Bronchial epithelial cell (primary cell): ENCODE measurements at regions not wholly inside any gene's neighbourhood (a gene's known extent, or its start where the extent isn't known, plus 50 kb on each side); places are given as distances from the start of the nearest gene placed in this dataset.

Experiments used
- DNase-seq: peaks from one replicate; pipeline ENCODE4 v3.0.0-alpha.2; 2010; ENCODE audit warnings: low read depth
- FAIRE-seq: peaks from 2 replicates; lab custom pipeline; 2011; peaks lifted over from hg19 to GRCh38; lab: Jason Lieb, UNC
- H3K27me3 ChIP-seq: 2 replicates; pipeline ENCODE4 v1.5.1; 2011; ENCODE audit warnings: low read length; ENCODE audit not compliant: control insufficient read depth, insufficient read depth
- H3K36me3 ChIP-seq: 2 replicates; pipeline ENCODE4 v1.5.1; 2011; ENCODE audit warnings: low read length; ENCODE audit not compliant: control insufficient read depth, insufficient read depth
- H3K4me3 ChIP-seq: 2 replicates; pipeline ENCODE4 v1.5.1; 2011; ENCODE audit warnings: mild to moderate bottlenecking, low read depth, low read length, control low read depth
- CTCF ChIP-seq: IDR thresholded peaks from 2 replicates; pipeline ENCODE4 v1.5.1; 2011; ENCODE audit warnings: mild to moderate bottlenecking, moderate library complexity, low read length, control low read depth, inconsistent platforms; ENCODE audit not compliant: insufficient read depth, severe bottlenecking

- DNase-seq: no peak
- no peak overlapping the region for H3K4me3 ChIP-seq
- no peaks in the 10 kb centered on the region for H3K27me3 ChIP-seq
- TF ChIP-seq CTCF: no peak
- FAIRE-seq: no peak
- H3K36me3 ChIP-seq: no peaks in the 10 kb centered on the region
Measured at GRCh38 chr3:153456833-153457545, 295.0 kb downstream of the RAP2B start.

- TF ChIP-seq CTCF: no peak
- no peaks in the 10 kb centered on the region for H3K36me3 ChIP-seq
- H3K4me3 ChIP-seq: no peak overlapping the region
- FAIRE-seq (no peak), DNase-seq (no peak)
- H3K27me3 ChIP-seq: no peaks in the 10 kb centered on the region
Measured at GRCh38 chr3:153458881-153459280, 296.9 kb downstream of the RAP2B start.

- TF ChIP-seq CTCF: no peak
- H3K27me3 ChIP-seq: no peaks in the 10 kb centered on the region
- no peak overlapping the region for H3K4me3 ChIP-seq
- H3K36me3 ChIP-seq: no peaks in the 10 kb centered on the region
- FAIRE-seq (no peak), DNase-seq (no peak)
Measured at GRCh38 chr3:153462545-153462944, 300.5 kb downstream of the RAP2B start.

GRCh38 chr3:153463895-153464294, 301.9 kb downstream of the RAP2B start:
- Histone ChIP-seq H3K27me3 (no peaks in the 10 kb centered on the region), H3K4me3 (no peak overlapping the region), H3K36me3 (no peaks in the 10 kb centered on the region)
- DNase-seq (no peak), FAIRE-seq (no peak)
- TF ChIP-seq CTCF: no peak

- FAIRE-seq (peak; percentile 88), DNase-seq (peak; percentile 74)
- TF ChIP-seq CTCF: no peak
- no peak overlapping the region for H3K4me3 ChIP-seq
- H3K36me3 ChIP-seq: no peaks in the 10 kb centered on the region
- no peaks in the 10 kb centered on the region for H3K27me3 ChIP-seq
Measured at GRCh38 chr3:153469162-153469561, 307.1 kb downstream of the RAP2B start.

- no peak for FAIRE-seq
- DNase-seq: no peak
- Histone ChIP-seq H3K27me3 (no peaks in the 10 kb centered on the region), H3K36me3 (no peaks in the 10 kb centered on the region), H3K4me3 (no peak overlapping the region)
- TF ChIP-seq CTCF: no peak
Measured at GRCh38 chr3:153484842-153485241, 322.8 kb downstream of the RAP2B start.
